Loucy (cell line): ENCODE measurements at regions not wholly inside any gene's neighbourhood (a gene's known extent, or its start where the extent isn't known, plus 50 kb on each side); places are given as distances from the start of the nearest gene placed in this dataset.

Source experiments
- H2AFZ ChIP-seq: fragments of 200-600 bp; sonication (generic); 2 replicates; pipeline ENCODE4 v1.6.0; 2016; ENCODE audit warnings: antibody characterized with exemption, mild to moderate bottlenecking, low read length, moderate library complexity
- H3F3A ChIP-seq: fragments of 200-600 bp; 2 replicates; pipeline ENCODE4 v1.6.0; 2016; ENCODE audit warnings: antibody characterized with exemption, low read depth, mild to moderate bottlenecking
- H3K27me3 ChIP-seq: fragments of 200-600 bp; sonication (generic); 2 replicates; pipeline ENCODE4 v1.6.1; 2014; ENCODE audit warnings: low read length, mild to moderate bottlenecking; ENCODE audit not compliant: insufficient read depth, poor library complexity, severe bottlenecking
- H3K36me3 ChIP-seq: fragments of 200-600 bp; sonication (generic); 2 replicates; pipeline ENCODE4 v1.6.1; 2016; ENCODE audit warnings: low read length; ENCODE audit not compliant: insufficient read depth
- H3K4me1 ChIP-seq: fragments of 200-600 bp; sonication (generic); 2 replicates; pipeline ENCODE4 v1.5.1; 2014; ENCODE audit warnings: low read length, mild to moderate bottlenecking; ENCODE audit not compliant: insufficient read depth, poor library complexity, severe bottlenecking
- H3K4me2 ChIP-seq: fragments of 200-600 bp; sonication (generic); 2 replicates; pipeline ENCODE4 v1.6.0; 2014; ENCODE audit warnings: antibody characterized with exemption, low read length, low read depth, mild to moderate bottlenecking; ENCODE audit not compliant: poor library complexity, severe bottlenecking
- H3K4me3 ChIP-seq: fragments of 200-600 bp; sonication (generic); 2 replicates; pipeline ENCODE4 v1.5.1; 2014; ENCODE audit warnings: low read length, mild to moderate bottlenecking, mixed read lengths; ENCODE audit not compliant: poor library complexity, severe bottlenecking
- H3K79me2 ChIP-seq: fragments of 200-600 bp; sonication (generic); 2 replicates; pipeline ENCODE4 v1.6.1; 2014; ENCODE audit warnings: low read length; ENCODE audit not compliant: insufficient read depth
- H3K9ac ChIP-seq: fragments of 200-600 bp; sonication (generic); 2 replicates; pipeline ENCODE4 v1.6.0; 2014; ENCODE audit warnings: mild to moderate bottlenecking, low read depth, low read length, moderate library complexity; ENCODE audit not compliant: poor library complexity, severe bottlenecking
- H3K9me2 ChIP-seq: fragments of 200-600 bp; sonication (generic); replicated peaks from 2 replicates; pipeline ENCODE4 v1.6.1; 2016; ENCODE audit warnings: low read depth, low read length, mixed read lengths
- H3K9me3 ChIP-seq: fragments of 200-600 bp; sonication (generic); 2 replicates; pipeline ENCODE4 v1.6.1; 2014; ENCODE audit warnings: mild to moderate bottlenecking, antibody characterized with exemption, low read length, low read depth; ENCODE audit not compliant: insufficient read depth
- H4K20me1 ChIP-seq: fragments of 200-600 bp; sonication (generic); 2 replicates; pipeline ENCODE4 v1.6.0; 2014; ENCODE audit warnings: antibody characterized with exemption, low read length, mild to moderate bottlenecking; ENCODE audit not compliant: insufficient read depth, poor library complexity, severe bottlenecking
- EZH2phosphoT487 ChIP-seq: fragments of 200-600 bp; IDR thresholded peaks from 2 replicates; pipeline ENCODE4 v1.6.1; 2018; ENCODE audit warnings: antibody characterized with exemption, mild to moderate bottlenecking, moderate library complexity, borderline replicate concordance
- TF ChIP-seq, protein P1 (sequence below): fragments of 200-600 bp; sonication (generic); conservative IDR thresholded peaks from 2 replicates; pipeline ENCODE4 v1.5.1; 2014; ENCODE audit warnings: mild to moderate bottlenecking, antibody characterized with exemption, low read length

DNA sequence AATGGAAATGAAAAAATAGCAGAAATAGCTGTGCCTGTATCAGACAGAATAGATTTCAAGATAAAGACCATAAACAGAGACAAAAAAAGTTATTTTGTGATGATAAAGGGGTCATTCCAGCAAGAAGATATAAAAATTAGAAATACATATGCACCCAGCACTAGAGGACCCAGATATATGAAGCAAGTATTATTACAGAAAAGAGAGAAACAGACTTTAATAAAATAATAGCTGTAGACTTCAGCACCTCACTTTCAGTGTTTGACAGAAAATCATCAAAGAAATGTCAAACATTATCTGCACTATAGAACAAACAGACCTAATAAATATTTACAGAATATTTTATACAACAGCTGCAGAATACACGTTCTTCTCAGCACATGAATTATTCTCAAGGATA, 783.7 kb downstream of the PLOD2 start:
- H3F3A ChIP-seq: no peaks in the 10 kb centered on the region
- H3K27me3 ChIP-seq: no peaks in the 10 kb centered on the region
- H3K36me3 ChIP-seq: no peaks in the 10 kb centered on the region
- H3K79me2 ChIP-seq: no peaks in the 10 kb centered on the region
- H4K20me1 ChIP-seq: no peaks in the 10 kb centered on the region
- H3K4me1 ChIP-seq: no peaks in the 10 kb centered on the region
- H3K9me3 ChIP-seq: no peaks in the 10 kb centered on the region
- H2AFZ ChIP-seq: no peak overlapping the region
- no peak overlapping the region for H3K9ac ChIP-seq
- no peak for TF ChIP-seq EZH2phosphoT487
- TF ChIP-seq, protein P1, sequence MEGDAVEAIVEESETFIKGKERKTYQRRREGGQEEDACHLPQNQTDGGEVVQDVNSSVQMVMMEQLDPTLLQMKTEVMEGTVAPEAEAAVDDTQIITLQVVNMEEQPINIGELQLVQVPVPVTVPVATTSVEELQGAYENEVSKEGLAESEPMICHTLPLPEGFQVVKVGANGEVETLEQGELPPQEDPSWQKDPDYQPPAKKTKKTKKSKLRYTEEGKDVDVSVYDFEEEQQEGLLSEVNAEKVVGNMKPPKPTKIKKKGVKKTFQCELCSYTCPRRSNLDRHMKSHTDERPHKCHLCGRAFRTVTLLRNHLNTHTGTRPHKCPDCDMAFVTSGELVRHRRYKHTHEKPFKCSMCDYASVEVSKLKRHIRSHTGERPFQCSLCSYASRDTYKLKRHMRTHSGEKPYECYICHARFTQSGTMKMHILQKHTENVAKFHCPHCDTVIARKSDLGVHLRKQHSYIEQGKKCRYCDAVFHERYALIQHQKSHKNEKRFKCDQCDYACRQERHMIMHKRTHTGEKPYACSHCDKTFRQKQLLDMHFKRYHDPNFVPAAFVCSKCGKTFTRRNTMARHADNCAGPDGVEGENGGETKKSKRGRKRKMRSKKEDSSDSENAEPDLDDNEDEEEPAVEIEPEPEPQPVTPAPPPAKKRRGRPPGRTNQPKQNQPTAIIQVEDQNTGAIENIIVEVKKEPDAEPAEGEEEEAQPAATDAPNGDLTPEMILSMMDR: no peak
- no peaks in the 10 kb centered on the region for H3K9me2 ChIP-seq
- no peak overlapping the region for H3K4me2 ChIP-seq
- H3K4me3 ChIP-seq: no peak overlapping the region

DNA sequence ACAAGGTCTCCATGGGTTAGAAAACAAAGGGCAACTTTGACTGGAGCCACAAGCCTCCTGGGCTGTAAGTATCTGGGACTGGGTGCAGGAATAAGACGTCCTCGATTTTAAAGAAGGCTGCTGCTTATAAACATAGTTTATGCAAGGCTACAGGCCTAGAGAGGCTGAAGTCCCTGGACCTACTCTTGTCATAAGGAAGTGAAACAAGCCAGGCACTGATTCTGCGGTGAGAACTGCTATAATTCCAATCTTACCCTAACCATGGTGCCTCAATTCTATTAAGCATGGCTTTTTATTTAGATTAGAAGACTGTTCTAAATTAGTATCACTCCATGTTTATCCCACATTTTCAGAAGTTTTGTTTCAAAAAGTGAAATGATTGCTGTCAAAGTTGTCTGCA, 777.6 kb downstream of the PLOD2 start:
- H3K4me2 ChIP-seq: no peak overlapping the region
- no peak overlapping the region for H3K9ac ChIP-seq
- H3K9me2 ChIP-seq: no peaks in the 10 kb centered on the region
- no peaks in the 10 kb centered on the region for H4K20me1 ChIP-seq
- H3K36me3 ChIP-seq: no peaks in the 10 kb centered on the region
- no peaks in the 10 kb centered on the region for H3K79me2 ChIP-seq
- H3F3A ChIP-seq: no peaks in the 10 kb centered on the region
- TF ChIP-seq, protein P1: no peak
- TF ChIP-seq EZH2phosphoT487: no peak
- no peak overlapping the region for H2AFZ ChIP-seq
- H3K4me3 ChIP-seq: no peak overlapping the region
- H3K9me3 ChIP-seq: no peaks in the 10 kb centered on the region
- H3K4me1 ChIP-seq: no peaks in the 10 kb centered on the region
- no peaks in the 10 kb centered on the region for H3K27me3 ChIP-seq

DNA sequence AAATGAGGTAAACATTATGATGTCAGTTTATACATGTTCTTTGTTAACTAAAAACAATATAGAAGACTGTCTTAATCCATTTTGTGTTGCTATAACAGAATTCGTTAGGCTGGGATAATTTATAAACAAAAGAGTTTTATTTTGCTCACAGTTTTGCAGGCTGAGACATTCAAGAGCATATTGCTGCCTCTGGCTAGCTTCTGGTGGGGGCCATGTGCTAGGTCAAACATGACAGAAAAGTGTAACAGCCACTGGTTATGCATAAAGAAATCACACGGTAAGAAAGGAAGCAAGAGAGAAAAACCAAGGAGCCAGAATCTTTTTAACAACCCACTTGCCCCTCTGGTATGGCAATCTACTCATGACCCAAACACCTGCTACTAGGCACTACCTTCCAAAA, 776.7 kb downstream of the PLOD2 start:
- Histone ChIP-seq H3K9me2 (no peaks in the 10 kb centered on the region), H2AFZ (no peak overlapping the region), H3K27me3 (no peaks in the 10 kb centered on the region), H3K4me1 (no peaks in the 10 kb centered on the region), H3K4me2 (no peak overlapping the region), H3K79me2 (no peaks in the 10 kb centered on the region), H4K20me1 (no peaks in the 10 kb centered on the region), H3K36me3 (no peaks in the 10 kb centered on the region), H3K4me3 (no peak overlapping the region), H3K9ac (no peak overlapping the region), H3K9me3 (no peaks in the 10 kb centered on the region), H3F3A (no peaks in the 10 kb centered on the region)
- TF ChIP-seq, protein P1: no peak
- TF ChIP-seq EZH2phosphoT487: no peak
